GM12878 (cell line): ENCODE measurements at regions not wholly inside any gene's neighbourhood (a gene's known extent, or its start where the extent isn't known, plus 50 kb on each side); places are given as distances from the start of the nearest gene placed in this dataset.

Source experiments
- ATAC-seq: fragments of 200-7000 bp; cut with Tn5 transposase; 3 replicates; pipeline ENCODE4 v1.9.1; 2020; ENCODE audit warnings: mild to moderate bottlenecking, moderate library complexity
- BruUV-seq: library from RNA; stranded (reverse); fragments of 400-500 nt; replicated peaks from 2 replicates; lab custom pipeline; 2021; lab: Mats Ljungman, UMichigan
- CTCF ChIA-PET: fragments of 300-600 bp; sonication (Branson Sonifier 250); formaldehyde crosslinking; extraction: SDS; loops from one replicate; lab custom pipeline; 2021; ENCODE audit warnings: inconsistent platforms; lab: Yijun Ruan, JAX
- POLR2A ChIA-PET: fragments of 350-600 bp; formaldehyde crosslinking; extraction: SDS; loops from one replicate; lab custom pipeline; 2021; ENCODE audit warnings: inconsistent platforms; lab: Charles Lee
- RAD21 ChIA-PET: fragments of 300-600 bp; sonication (Branson Sonifier 250); formaldehyde crosslinking; loops from one replicate; lab custom pipeline; 2023; ENCODE audit warnings: antibody characterized with exemption; ENCODE audit not compliant: unreplicated experiment; lab: Charles Lee
- SMC1A ChIA-PET: fragments of 300-600 bp; sonication (Branson Sonifier 250); formaldehyde crosslinking; loops from one replicate; lab custom pipeline; 2023; ENCODE audit not compliant: unreplicated experiment, uncharacterized antibody; lab: Charles Lee
- DNase-seq: peaks from one replicate; pipeline ENCODE4 v3.0.0-alpha.2; 2011; ENCODE audit warnings: low read depth, low spot score
- FAIRE-seq: peaks from 3 replicates; lab custom pipeline; 2011; peaks lifted over from hg19 to GRCh38; lab: Jason Lieb, UNC
- H2AFZ ChIP-seq: 2 replicates; pipeline ENCODE4 v1.6.0; 2011; ENCODE audit warnings: low read depth, low read length, control low read depth; ENCODE audit not compliant: control insufficient read depth
- H3K27ac ChIP-seq: 2 replicates; pipeline ENCODE4 v1.5.1; 2011; ENCODE audit warnings: control low read depth; ENCODE audit not compliant: control insufficient read depth, insufficient read depth
- H3K27me3 ChIP-seq, 2 experiments: replicated peaks in 1 of 2; 2 replicates each; pipeline versions ENCODE4 v1.6.0 to v1.6.1; 2011; ENCODE audit warnings: low read length in 1 of 2; ENCODE audit not compliant: control insufficient read depth in 2 of 2, insufficient read depth in 2 of 2
- H3K36me3 ChIP-seq, 2 experiments: 2 replicates each; pipeline ENCODE4 v1.5.1; 2011; ENCODE audit warnings: low read length in 1 of 2; ENCODE audit not compliant: control insufficient read depth in 2 of 2, insufficient read depth in 2 of 2
- H3K4me1 ChIP-seq: 2 replicates; pipeline ENCODE4 v1.6.1; 2011; ENCODE audit warnings: mild to moderate bottlenecking, low read length, moderate library complexity, mixed read lengths; ENCODE audit not compliant: control insufficient read depth, insufficient read depth
- H3K4me2 ChIP-seq: 2 replicates; pipeline ENCODE4 v1.6.0; 2011; ENCODE audit warnings: control low read depth; ENCODE audit not compliant: control insufficient read depth, insufficient read depth
- H3K4me3 ChIP-seq: fragments of 200-600 bp; sonication (generic); 2 replicates; pipeline ENCODE4 v1.5.1; 2016
- H3K79me2 ChIP-seq: 2 replicates; pipeline ENCODE4 v1.6.0; 2011; ENCODE audit warnings: low read length; ENCODE audit not compliant: control insufficient read depth, insufficient read depth
- H3K9ac ChIP-seq: 2 replicates; pipeline ENCODE4 v1.8.0; 2011; ENCODE audit warnings: low read length, control low read depth, mixed read lengths; ENCODE audit not compliant: control insufficient read depth, insufficient read depth
- H3K9me3 ChIP-seq: replicated peaks from 3 replicates; pipeline ENCODE4 v1.5.1; 2011; ENCODE audit warnings: mild to moderate bottlenecking, low read length; ENCODE audit not compliant: control insufficient read depth, insufficient read depth
- H4K20me1 ChIP-seq: 2 replicates; pipeline ENCODE4 v1.6.0; 2011; ENCODE audit not compliant: control insufficient read depth, insufficient read depth
- BCL11A ChIP-seq: IDR thresholded peaks from 2 replicates; pipeline ENCODE4 v1.6.1; 2011; ENCODE audit warnings: low read depth, low read length
- BHLHE40 ChIP-seq, 2 experiments: fragments of 450-650 bp in 1 of 2; IDR thresholded peaks; 2 replicates each; pipeline ENCODE4 v1.6.1; 2011 to 2017; ENCODE audit warnings: low read depth in 2 of 2, borderline replicate concordance in 1 of 2, improper control_type of control experiment in 1 of 2, low read length in 1 of 2, mild to moderate bottlenecking in 1 of 2
- E4F1 ChIP-seq: fragments of 450-650 bp; IDR thresholded peaks from 2 replicates; pipeline ENCODE4 v1.6.1; 2018; ENCODE audit warnings: borderline replicate concordance, mild to moderate bottlenecking; ENCODE audit not compliant: partially characterized antibody
- EGR1 ChIP-seq, 2 experiments: IDR thresholded peaks; 1 replicate in 1 of 2; 2 replicates in 1 of 2; pipeline ENCODE4 v1.6.1; 2011 to 2012; ENCODE audit warnings: low read depth in 2 of 2, low read length in 2 of 2, borderline replicate concordance in 1 of 2, mild to moderate bottlenecking in 1 of 2, moderate library complexity in 1 of 2
- GATAD2B ChIP-seq: fragments of 450-650 bp; conservative IDR thresholded peaks from 2 replicates; pipeline ENCODE4 v1.6.1; 2017; ENCODE audit warnings: low read depth, mild to moderate bottlenecking, moderate library complexity
- IKZF1 ChIP-seq: fragments of 450-650 bp; conservative IDR thresholded peaks from 2 replicates; pipeline ENCODE4 v1.6.1; 2017; ENCODE audit warnings: antibody characterized with exemption, mild to moderate bottlenecking
- NFIC ChIP-seq: IDR thresholded peaks from 2 replicates; pipeline ENCODE4 v1.6.1; 2012; ENCODE audit warnings: low read depth, mild to moderate bottlenecking, inconsistent platforms, low read length, moderate library complexity
- POLR2AphosphoS2 ChIP-seq: IDR thresholded peaks from 2 replicates; pipeline ENCODE4 v1.6.1; 2011; ENCODE audit warnings: low read depth, mild to moderate bottlenecking, low read length, improper control_type of control experiment, moderate library complexity
- RCOR1 ChIP-seq: conservative IDR thresholded peaks from 2 replicates; pipeline ENCODE4 v1.6.1; 2012; ENCODE audit warnings: low read depth, low read length, improper control_type of control experiment
- REST ChIP-seq: IDR thresholded peaks from 2 replicates; pipeline ENCODE4 v1.6.1; 2012; ENCODE audit warnings: mild to moderate bottlenecking, low read depth, low read length
- RFX5 ChIP-seq: IDR thresholded peaks from 2 replicates; pipeline ENCODE4 v1.6.1; 2011; ENCODE audit warnings: low read depth, low read length, improper control_type of control experiment
- SMAD1 ChIP-seq: fragments of 450-650 bp; IDR thresholded peaks from 2 replicates; pipeline ENCODE4 v1.6.1; 2018; ENCODE audit warnings: mild to moderate bottlenecking, low read depth; ENCODE audit not compliant: partially characterized antibody
- SP1 ChIP-seq: IDR thresholded peaks from one replicate; pipeline ENCODE4 v1.6.1; 2011; ENCODE audit warnings: low read depth, low read length
- SPI1 ChIP-seq: IDR thresholded peaks from 2 replicates; pipeline ENCODE4 v1.6.1; 2011; ENCODE audit warnings: low read depth, mild to moderate bottlenecking, low read length, moderate library complexity, borderline replicate concordance; ENCODE audit not compliant: insufficient read depth
- TCF12 ChIP-seq: IDR thresholded peaks from 2 replicates; pipeline ENCODE4 v1.6.1; 2011; ENCODE audit warnings: low read depth, mild to moderate bottlenecking, low read length
- WRNIP1 ChIP-seq: IDR thresholded peaks from 2 replicates; pipeline ENCODE4 v1.6.1; 2011; ENCODE audit warnings: low read depth, low read length, improper control_type of control experiment, borderline replicate concordance
- ZZZ3 ChIP-seq: IDR thresholded peaks from 2 replicates; pipeline ENCODE4 v1.6.1; 2011; ENCODE audit warnings: low read depth; ENCODE audit not compliant: control insufficient read depth, insufficient read length
- WGBS: methylation state at CpG from one replicate; pipeline ENCODE4 v1.1.6; 2016; ENCODE audit warnings: low lambda C conversion rate; ENCODE audit not compliant: insufficient replicate concordance, insufficient coverage; ENCODE audit errors: missing lambda C conversion rate; 5-methylcytosine and 5-hydroxymethylcytosine counted together
- in situ Hi-C: fragments of 300-500 bp; cut with MboI; formaldehyde crosslinking; loops from 9 replicates; pipeline ENCODE4 v1.14.3; 2018; ENCODE audit warnings: mixed read lengths
- intact Hi-C: fragments of 100-400 bp; cut with micrococcal nuclease; formaldehyde crosslinking; loops from one replicate; pipeline ENCODE4 v1.14.2; 2022; ENCODE audit not compliant: unreplicated experiment

GRCh38 chrX:118212817-118213183 is 96.2 kb upstream of the KLHL13 start (continued):
- no peak for TF ChIP-seq REST
- no peak for TF ChIP-seq TCF12
- no peak for TF ChIP-seq ZZZ3
- 0 out of 2 replicates have a peak, but pooled peaks have one; percentile 22 for TF ChIP-seq NFIC
- no peak for TF ChIP-seq GATAD2B
- TF ChIP-seq EGR1 (IDR thresholded peaks at IDR 0.05; ENCODE audit: borderline replicate concordance in 1 of 2, low read depth in 2 of 2, low read length in 2 of 2), result no peak
- no peak for TF ChIP-seq RFX5
- peak; percentile 57; the same call in 1 of the 2 replicates for TF ChIP-seq SPI1
- TF ChIP-seq BHLHE40 (IDR thresholded peaks at IDR 0.05; ENCODE audit: borderline replicate concordance in 1 of 2, low read depth in 2 of 2, low read length in 1 of 2), result peak; percentile 51 to 68; a peak in 2 of 4 replicates
- no peak for TF ChIP-seq SP1

- Histone ChIP-seq H3K27ac (no peak overlapping the region), H4K20me1 (no peaks in the 10 kb centered on the region), H3K9me3 (no peaks in the 10 kb centered on the region), H3K36me3 (no peaks in the 10 kb centered on the region), H3K9ac (no peak overlapping the region), H3K4me3 (no peak overlapping the region), H3K79me2 (no peaks in the 10 kb centered on the region), H3K4me2 (no peak overlapping the region), H3K27me3 (no peaks in the 10 kb centered on the region; a peak in 1 of 4 replicates), H3K4me1 (peaks cover 9% of the 10 kb centered on the region), H2AFZ (no peak overlapping the region)
- CTCF ChIA-PET, result interaction anchor here (0.8 kb wide), 1 partner anchor 11 kb away, joined by 3 read pairs; no protein-coding TSS in a partner anchor
- ATAC-seq (no peak), DNase-seq (no peak), FAIRE-seq (no peak)
- in situ Hi-C loops, result no loop called here
- WGBS, result 0% methylated on average over 2 of the region's 2 CpGs
- POLR2A ChIA-PET, result no interaction called here
- RAD21 ChIA-PET, result no interaction called here
- no TSS peak for BruUV-seq
- SMC1A ChIA-PET, result interaction anchor here (0.8 kb wide), 1 partner anchor 13 kb away, joined by 3 read pairs; no protein-coding TSS in a partner anchor
- intact Hi-C loops, result no loop called here
- TF ChIP-seq BCL11A (no peak), WRNIP1 (no peak), IKZF1 (no peak), POLR2AphosphoS2 (no peak), RCOR1 (no peak), E4F1 (no peak), SMAD1 (no peak)
These were observed 98.7 kb upstream of the KLHL13 start for GRCh38 chrX:118215346-118215745.
